IMR-90 (cell line): ENCODE measurements at regions not wholly inside any gene's neighbourhood (a gene's known extent, or its start where the extent isn't known, plus 50 kb on each side); places are given as distances from the start of the nearest gene placed in this dataset.

Experiments
- ATAC-seq: fragments of 200-7000 bp; cut with Tn5 transposase; 2 replicates; pipeline ENCODE4 v1.9.1; 2020; ENCODE audit warnings: low read depth, mild to moderate bottlenecking, moderate library complexity
- BruUV-seq: library from RNA; stranded (reverse); fragments of 400-500 nt; replicated peaks from 2 replicates; lab custom pipeline; 2021; lab: Mats Ljungman, UMichigan
- CTCF ChIA-PET: fragments of 300-600 bp; formaldehyde crosslinking; extraction: SDS; loops from one replicate; lab custom pipeline; 2021; ENCODE audit warnings: antibody characterized with exemption; lab: Yijun Ruan, JAX
- POLR2A ChIA-PET: fragments of 300-600 bp; sonication (Branson Sonifier 250); formaldehyde crosslinking; loops from one replicate; lab custom pipeline; 2022; ENCODE audit warnings: antibody characterized with exemption; ENCODE audit not compliant: unreplicated experiment; lab: Charles Lee
- DNase-seq: peaks from one replicate; pipeline ENCODE4 v3.0.0; 2013
- H2AFZ ChIP-seq: replicated peaks from 2 replicates; pipeline ENCODE3; 2013; ENCODE audit warnings: low read length, mild to moderate bottlenecking; ENCODE audit not compliant: poor library complexity
- H2AK5ac ChIP-seq: 2 replicates; pipeline ENCODE4 v1.6.1; 2013; ENCODE audit warnings: low read depth, low read length, inconsistent platforms
- H2AK9ac ChIP-seq: replicated peaks from 2 replicates; pipeline ENCODE3; 2013; ENCODE audit warnings: mild to moderate bottlenecking, low read depth, low read length, moderate library complexity; ENCODE audit not compliant: poor library complexity
- H2BK120ac ChIP-seq: 2 replicates; pipeline ENCODE4 v1.6.1; 2013; ENCODE audit warnings: low read depth, low read length, inconsistent platforms
- H2BK15ac ChIP-seq: 3 replicates; pipeline ENCODE4 v1.6.1; 2013; ENCODE audit warnings: low read depth, low read length, inconsistent platforms
- H2BK20ac ChIP-seq: 2 replicates; pipeline ENCODE4 v1.6.1; 2013; ENCODE audit warnings: low read depth, mild to moderate bottlenecking, inconsistent platforms, low read length, moderate library complexity
- H2BK5ac ChIP-seq: 2 replicates; pipeline ENCODE4 v1.6.1; 2013; ENCODE audit warnings: mild to moderate bottlenecking, low read depth, low read length, inconsistent platforms; ENCODE audit not compliant: poor library complexity, severe bottlenecking
- H3K14ac ChIP-seq: replicated peaks from 2 replicates; pipeline ENCODE4 v1.6.1; 2013; ENCODE audit warnings: low read depth, low read length, inconsistent platforms
- H3K18ac ChIP-seq: 2 replicates; pipeline ENCODE4 v1.6.1; 2013; ENCODE audit warnings: low read depth, low read length, control low read depth
- H3K23ac ChIP-seq: 2 replicates; pipeline ENCODE4 v1.6.1; 2013; ENCODE audit warnings: low read depth, low read length, inconsistent platforms
- H3K27ac ChIP-seq: 2 replicates; pipeline ENCODE4 v1.5.1; 2013; ENCODE audit warnings: mild to moderate bottlenecking, control low read depth, low read length; ENCODE audit not compliant: insufficient read depth
- H3K27me3 ChIP-seq: 2 replicates; pipeline ENCODE4 v1.6.1; 2013; ENCODE audit warnings: low read length; ENCODE audit not compliant: control insufficient read depth, insufficient read depth
- H3K36me3 ChIP-seq: 2 replicates; pipeline ENCODE4 v1.6.1; 2013; ENCODE audit warnings: low read length, mixed read lengths; ENCODE audit not compliant: control insufficient read depth, insufficient read depth
- H3K4ac ChIP-seq: 2 replicates; pipeline ENCODE4 v1.6.1; 2013; ENCODE audit warnings: low read depth, low read length, inconsistent platforms
- H3K4me1 ChIP-seq: 2 replicates; pipeline ENCODE4 v1.6.1; 2013; ENCODE audit warnings: low read length, mixed read lengths; ENCODE audit not compliant: control insufficient read depth, insufficient read depth
- H3K4me2 ChIP-seq: 2 replicates; pipeline ENCODE4 v1.6.1; 2013; ENCODE audit warnings: low read depth, mild to moderate bottlenecking, control low read depth, low read length, moderate library complexity
- H3K4me3 ChIP-seq: 2 replicates; pipeline ENCODE4 v1.5.1; 2013; ENCODE audit warnings: low read depth, mild to moderate bottlenecking, control low read depth, low read length, moderate library complexity; ENCODE audit not compliant: insufficient read depth
- H3K56ac ChIP-seq: 2 replicates; pipeline ENCODE4 v1.6.1; 2013; ENCODE audit warnings: low read length, inconsistent platforms; ENCODE audit not compliant: insufficient read depth; ENCODE audit errors: extremely low read depth
- H3K79me1 ChIP-seq, 2 experiments: 2 replicates each; pipeline ENCODE4 v1.6.1; 2013; ENCODE audit warnings: low read length in 2 of 2, inconsistent platforms in 1 of 2, low read depth in 1 of 2
- H3K9ac ChIP-seq: 2 replicates; pipeline ENCODE4 v1.6.1; 2013; ENCODE audit warnings: low read depth, low read length, control low read depth
- H3K9me1 ChIP-seq: 2 replicates; pipeline ENCODE4 v1.6.1; 2013; ENCODE audit warnings: low read length, inconsistent platforms; ENCODE audit not compliant: insufficient read depth
- H3K9me3 ChIP-seq: 2 replicates; pipeline ENCODE4 v1.6.1; 2013; ENCODE audit warnings: low read length; ENCODE audit not compliant: control insufficient read depth, insufficient read depth
- H4K20me1 ChIP-seq: 2 replicates; pipeline ENCODE4 v1.6.1; 2013; ENCODE audit warnings: low read length, inconsistent platforms; ENCODE audit not compliant: insufficient read depth
- H4K5ac ChIP-seq: 2 replicates; pipeline ENCODE4 v1.6.1; 2013; ENCODE audit warnings: mild to moderate bottlenecking, low read depth, low read length, control low read depth
- H4K8ac ChIP-seq, 2 experiments: 2 replicates each; pipeline ENCODE4 v1.6.1; 2013; ENCODE audit warnings: low read depth in 2 of 2, low read length in 2 of 2, control low read depth in 1 of 2, inconsistent platforms in 1 of 2
- H4K91ac ChIP-seq: 2 replicates; pipeline ENCODE4 v1.6.1; 2013; ENCODE audit warnings: low read depth, low read length, inconsistent platforms; ENCODE audit not compliant: insufficient read depth
- BHLHE40 ChIP-seq: fragments of 150-350 bp; IDR thresholded peaks from 2 replicates; pipeline ENCODE4 v1.6.1; 2016; ENCODE audit warnings: mild to moderate bottlenecking, low read depth, low read length
- CEBPB ChIP-seq: IDR thresholded peaks from 2 replicates; pipeline ENCODE4 v1.6.1; 2012; ENCODE audit warnings: low read depth, low read length, improper control_type of control experiment
- CTCF ChIP-seq: conservative IDR thresholded peaks from 2 replicates; pipeline ENCODE4 v1.5.1; 2012; ENCODE audit warnings: mild to moderate bottlenecking, low read depth, low read length, improper control_type of control experiment
- ELK1 ChIP-seq: fragments of 150-350 bp; IDR thresholded peaks from 2 replicates; pipeline ENCODE4 v1.6.1; 2016; ENCODE audit warnings: low read depth, mild to moderate bottlenecking, low read length, moderate library complexity, borderline replicate concordance
- FOS ChIP-seq: fragments of 150-350 bp; IDR thresholded peaks from 2 replicates; pipeline ENCODE4 v1.6.1; 2016; ENCODE audit warnings: low read depth, low read length
- MAFK ChIP-seq: IDR thresholded peaks from 2 replicates; pipeline ENCODE4 v1.6.1; 2012; ENCODE audit warnings: low read depth, low read length, improper control_type of control experiment
- POLR2A ChIP-seq: IDR thresholded peaks from 2 replicates; pipeline ENCODE4 v1.6.1; 2012; ENCODE audit warnings: mild to moderate bottlenecking, low read depth, low read length
- SMC3 ChIP-seq: fragments of 150-350 bp; IDR thresholded peaks from 2 replicates; pipeline ENCODE4 v1.6.1; 2016; ENCODE audit warnings: low read depth, mild to moderate bottlenecking, antibody characterized with exemption, low read length, moderate library complexity
- WGBS, 2 experiments: methylation state at CpG; one replicate each; pipeline versions ENCODE4 v1.1.5 to v1.1.7; 2013; ENCODE audit warnings: missing lambda C conversion rate in 2 of 2; ENCODE audit not compliant: insufficient read length in 1 of 2; ENCODE audit errors: extremely low coverage in 2 of 2; 5-methylcytosine and 5-hydroxymethylcytosine counted together
- dilution Hi-C: fragments of 300-500 bp; cut with HindIII; formaldehyde crosslinking; loops from one replicate; pipeline ENCODE4 v1.14.3; 2018; ENCODE audit warnings: low sequenced_read_pairs; ENCODE audit not compliant: unreplicated experiment
- in situ Hi-C: fragments of 300-500 bp; cut with MboI; formaldehyde crosslinking; loops from 3 replicates; pipeline ENCODE4 v1.14.3; 2019; ENCODE audit warnings: low sequenced_read_pairs, inconsistent platforms, mixed read lengths
- intact Hi-C: fragments of 100-400 bp; cut with micrococcal nuclease; formaldehyde crosslinking; loops from 2 replicates; pipeline ENCODE4 v1.10.0; 2022

GRCh38 chr16:60776281-60776680 lies 1260.0 kb downstream of the CDH8 start:
- Histone ChIP-seq H4K8ac (no peak overlapping the region), H2AK9ac (no peak overlapping the region), H3K23ac (no peak overlapping the region), H3K18ac (no peak overlapping the region), H3K9me3 (0 out of 2 replicates have a peak, but pooled peaks cover 2% of the 10 kb centered on the region), H3K4me2 (no peak overlapping the region), H2BK120ac (no peak overlapping the region), H2BK20ac (no peak overlapping the region), H4K20me1 (no peaks in the 10 kb centered on the region), H4K91ac (no peak overlapping the region), H4K5ac (no peak overlapping the region), H3K9ac (no peak overlapping the region), H2AFZ (no peak overlapping the region), H3K27me3 (no peaks in the 10 kb centered on the region), H2BK5ac (no peak overlapping the region), H3K79me1 (no peaks in the 10 kb centered on the region), H3K56ac (no peak overlapping the region), H3K36me3 (no peaks in the 10 kb centered on the region), H3K4me3 (no peak overlapping the region), H3K14ac (no peak overlapping the region), H3K4me1 (no peaks in the 10 kb centered on the region), H2AK5ac (no peak overlapping the region), H3K27ac (no peak overlapping the region), H3K4ac (no peak overlapping the region), H2BK15ac (no peak overlapping the region), H3K9me1 (no peaks in the 10 kb centered on the region)
- no TSS peak for BruUV-seq
- ATAC-seq (no peak), DNase-seq (no peak)
- no peak for TF ChIP-seq CTCF
- no peak for TF ChIP-seq MAFK
- TF ChIP-seq FOS, result no peak
- TF ChIP-seq BHLHE40, result no peak
- no peak for TF ChIP-seq ELK1
- TF ChIP-seq SMC3, result no peak
- no peak for TF ChIP-seq CEBPB
- TF ChIP-seq POLR2A, result no peak
- ChIA-PET POLR2A (no interaction called here), CTCF (no interaction called here)
- WGBS, 2 experiments, result no CpG with 5 or more reads among the region's 3 CpGs
- dilution Hi-C loops (no loop called here), intact Hi-C loops (no loop called here), in situ Hi-C loops (no loop called here)
